ENCODE measurements at regions not wholly inside any gene's neighbourhood (a gene's known extent, or its start where the extent isn't known, plus 50 kb on each side); places are given as distances from the start of the nearest gene placed in this dataset.

GRCh38 chr4:120591038-120591437 lies 331.5 kb downstream of the PRDM5 start:
- H3K4me3 ChIP-seq (replicated peaks in 1 of 3; ENCODE audit: insufficient read depth in 1 of 3, low read depth in 2 of 3, low read length in 3 of 3) = no peak overlapping the region
- H3K36me3 ChIP-seq (replicated peaks in 1 of 2; ENCODE audit: control insufficient read depth in 1 of 2, insufficient read depth in 2 of 2, low read length in 2 of 2) = no peaks in the 10 kb centered on the region
- WGBS (ENCODE audit: low lambda C conversion rate) = 2% methylated on average over 2 of the region's 2 CpGs
- FAIRE-seq (no peak), DNase-seq (ENCODE audit: low spot score) (no peak), ATAC-seq (no peak)
- H4K20me1 ChIP-seq (ENCODE audit: insufficient read depth, low read length) = no peaks in the 10 kb centered on the region
- intact Hi-C loops (cut with micrococcal nuclease; ENCODE audit: unreplicated experiment) = no loop called here
- H3K27me3 ChIP-seq (ENCODE audit: control insufficient read depth in 1 of 2, insufficient read depth in 2 of 2, low read length in 2 of 2) = no peaks in the 10 kb centered on the region
- no peak overlapping the region for H2AFZ ChIP-seq (ENCODE audit: low read length)
- no peaks in the 10 kb centered on the region for H3K4me1 ChIP-seq (ENCODE audit: insufficient read depth, low read length)
- H3K79me2 ChIP-seq (ENCODE audit: insufficient read depth, low read length) = no peaks in the 10 kb centered on the region
- H3K4me2 ChIP-seq (ENCODE audit: low read depth, low read length) = no peak overlapping the region
- BruUV-seq (replicated peaks) = no TSS peak
- H3K9me3 ChIP-seq (ENCODE audit: low read length) = peaks cover 10% of the 10 kb centered on the region
- H3K27ac ChIP-seq (ENCODE audit: extremely low read length, insufficient read depth, low read length) = no peak overlapping the region
- POLR2A ChIA-PET = no interaction called here
- in situ Hi-C loops (cut with HindIII; ENCODE audit: extremely low pct_ligation_motif_present, low pct_unique_long_range_greater_than_20kb) = no loop called here
- TF ChIP-seq, protein P1, sequence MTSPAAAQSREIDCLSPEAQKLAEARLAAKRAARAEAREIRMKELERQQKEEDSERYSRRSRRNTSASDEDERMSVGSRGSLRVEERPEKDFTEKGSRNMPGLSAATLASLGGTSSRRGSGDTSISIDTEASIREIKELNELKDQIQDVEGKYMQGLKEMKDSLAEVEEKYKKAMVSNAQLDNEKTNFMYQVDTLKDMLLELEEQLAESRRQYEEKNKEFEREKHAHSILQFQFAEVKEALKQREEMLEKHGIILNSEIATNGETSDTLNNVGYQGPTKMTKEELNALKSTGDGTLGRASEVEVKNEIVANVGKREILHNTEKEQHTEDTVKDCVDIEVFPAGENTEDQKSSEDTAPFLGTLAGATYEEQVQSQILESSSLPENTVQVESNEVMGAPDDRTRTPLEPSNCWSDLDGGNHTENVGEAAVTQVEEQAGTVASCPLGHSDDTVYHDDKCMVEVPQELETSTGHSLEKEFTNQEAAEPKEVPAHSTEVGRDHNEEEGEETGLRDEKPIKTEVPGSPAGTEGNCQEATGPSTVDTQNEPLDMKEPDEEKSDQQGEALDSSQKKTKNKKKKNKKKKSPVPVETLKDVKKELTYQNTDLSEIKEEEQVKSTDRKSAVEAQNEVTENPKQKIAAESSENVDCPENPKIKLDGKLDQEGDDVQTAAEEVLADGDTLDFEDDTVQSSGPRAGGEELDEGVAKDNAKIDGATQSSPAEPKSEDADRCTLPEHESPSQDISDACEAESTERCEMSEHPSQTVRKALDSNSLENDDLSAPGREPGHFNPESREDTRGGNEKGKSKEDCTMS (CRISPR knock-in tag; conservative IDR thresholded peaks at IDR 0.05) = no peak
- TF ChIP-seq, protein P2, sequence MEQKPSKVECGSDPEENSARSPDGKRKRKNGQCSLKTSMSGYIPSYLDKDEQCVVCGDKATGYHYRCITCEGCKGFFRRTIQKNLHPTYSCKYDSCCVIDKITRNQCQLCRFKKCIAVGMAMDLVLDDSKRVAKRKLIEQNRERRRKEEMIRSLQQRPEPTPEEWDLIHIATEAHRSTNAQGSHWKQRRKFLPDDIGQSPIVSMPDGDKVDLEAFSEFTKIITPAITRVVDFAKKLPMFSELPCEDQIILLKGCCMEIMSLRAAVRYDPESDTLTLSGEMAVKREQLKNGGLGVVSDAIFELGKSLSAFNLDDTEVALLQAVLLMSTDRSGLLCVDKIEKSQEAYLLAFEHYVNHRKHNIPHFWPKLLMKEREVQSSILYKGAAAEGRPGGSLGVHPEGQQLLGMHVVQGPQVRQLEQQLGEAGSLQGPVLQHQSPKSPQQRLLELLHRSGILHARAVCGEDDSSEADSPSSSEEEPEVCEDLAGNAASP (CRISPR knock-in tag; IDR thresholded peaks at IDR 0.05; ENCODE audit: borderline replicate concordance) = no peak
- TF ChIP-seq, protein P3, sequence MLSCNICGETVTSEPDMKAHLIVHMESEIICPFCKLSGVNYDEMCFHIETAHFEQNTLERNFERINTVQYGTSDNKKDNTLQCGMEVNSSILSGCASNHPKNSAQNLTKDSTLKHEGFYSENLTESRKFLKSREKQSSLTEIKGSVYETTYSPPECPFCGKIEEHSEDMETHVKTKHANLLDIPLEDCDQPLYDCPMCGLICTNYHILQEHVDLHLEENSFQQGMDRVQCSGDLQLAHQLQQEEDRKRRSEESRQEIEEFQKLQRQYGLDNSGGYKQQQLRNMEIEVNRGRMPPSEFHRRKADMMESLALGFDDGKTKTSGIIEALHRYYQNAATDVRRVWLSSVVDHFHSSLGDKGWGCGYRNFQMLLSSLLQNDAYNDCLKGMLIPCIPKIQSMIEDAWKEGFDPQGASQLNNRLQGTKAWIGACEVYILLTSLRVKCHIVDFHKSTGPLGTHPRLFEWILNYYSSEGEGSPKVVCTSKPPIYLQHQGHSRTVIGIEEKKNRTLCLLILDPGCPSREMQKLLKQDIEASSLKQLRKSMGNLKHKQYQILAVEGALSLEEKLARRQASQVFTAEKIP (CRISPR knock-in tag; IDR thresholded peaks at IDR 0.05; ENCODE audit: borderline replicate concordance) = no peak
- TF ChIP-seq KDM4B (CRISPR knock-in tag; IDR thresholded peaks at IDR 0.05) (no peak), SP4 (CRISPR knock-in tag; IDR thresholded peaks at IDR 0.05) (no peak), MAFK (conservative IDR thresholded peaks at IDR 0.05 in 1 of 2, IDR thresholded peaks at IDR 0.05 in 1 of 2; ENCODE audit: low read length in 2 of 2) (no peak), ZNF337 (CRISPR knock-in tag; IDR thresholded peaks at IDR 0.05; ENCODE audit: borderline replicate concordance, low read depth) (no peak), HMG20A (CRISPR knock-in tag; IDR thresholded peaks at IDR 0.05; ENCODE audit: borderline replicate concordance) (no peak), SMYD3 (CRISPR knock-in tag; IDR thresholded peaks at IDR 0.05) (no peak), ZMYM3 (CRISPR knock-in tag; IDR thresholded peaks at IDR 0.05) (no peak), ARNT (IDR thresholded peaks at IDR 0.05) (no peak), BCLAF1 (IDR thresholded peaks at IDR 0.05) (no peak), RFX3 (CRISPR knock-in tag; IDR thresholded peaks at IDR 0.05) (no peak), ZNF772 (CRISPR knock-in tag; IDR thresholded peaks at IDR 0.05) (no peak), ZSCAN22 (CRISPR knock-in tag; IDR thresholded peaks at IDR 0.05) (no peak), ZKSCAN1 (IDR thresholded peaks at IDR 0.05; ENCODE audit: low read length) (no peak)
- no peak overlapping the region for H3K9ac ChIP-seq (ENCODE audit: insufficient read depth, low read depth, low read length)
- CTCF ChIA-PET (ENCODE audit: low intra/inter-chr PET ratio, low total read pairs) = no interaction called here

All from HepG2 (cell line).